Panc1 (cell line): ENCODE measurements at regions not wholly inside any gene's neighbourhood (a gene's known extent, or its start where the extent isn't known, plus 50 kb on each side); places are given as distances from the start of the nearest gene placed in this dataset.

Experiments
- CTCF ChIP-seq: fragments of 450-650 bp; IDR thresholded peaks from 2 replicates; pipeline ENCODE4 v1.5.1; 2017; ENCODE audit warnings: mild to moderate bottlenecking
- POLR2AphosphoS5 ChIP-seq: IDR thresholded peaks from 2 replicates; pipeline ENCODE4 v1.6.1; 2012; ENCODE audit warnings: mild to moderate bottlenecking, low read depth, low read length, moderate library complexity
- SIN3A ChIP-seq: IDR thresholded peaks from 2 replicates; pipeline ENCODE4 v1.6.1; 2012; ENCODE audit warnings: low read depth, mild to moderate bottlenecking, low read length, moderate library complexity, borderline replicate concordance; ENCODE audit not compliant: insufficient read depth

- TF ChIP-seq POLR2AphosphoS5 (no peak), CTCF (no peak), SIN3A (no peak)
Observed at GRCh38 chr6:11439876-11440275, 97.7 kb upstream of the TMEM170B start.
